Osteocyte (in vitro differentiated cells): ENCODE measurements at regions not wholly inside any gene's neighbourhood (a gene's known extent, or its start where the extent isn't known, plus 50 kb on each side); places are given as distances from the start of the nearest gene placed in this dataset.

Experiments
- DNase-seq: peaks from one replicate; pipeline ENCODE4 v3.0.0; 2021; ENCODE audit warnings: mixed read lengths; ENCODE audit not compliant: unreplicated experiment; ENCODE audit errors: extremely low spot score
- H3K27ac Mint-ChIP-seq: one replicate; pipeline ENCODE4 v1.8.0; 2021; ENCODE audit warnings: mild to moderate bottlenecking, mixed read lengths; ENCODE audit not compliant: unreplicated experiment
- H3K27me3 Mint-ChIP-seq: one replicate; pipeline ENCODE4 v1.8.0; 2021; ENCODE audit warnings: mixed read lengths; ENCODE audit not compliant: unreplicated experiment
- H3K36me3 Mint-ChIP-seq: one replicate; pipeline ENCODE4 v1.8.0; 2021; ENCODE audit warnings: mixed read lengths; ENCODE audit not compliant: unreplicated experiment
- H3K4me1 Mint-ChIP-seq: one replicate; pipeline ENCODE4 v1.8.0; 2021; ENCODE audit warnings: mixed read lengths; ENCODE audit not compliant: unreplicated experiment
- H3K4me3 Mint-ChIP-seq: one replicate; pipeline ENCODE4 v1.8.0; 2021; ENCODE audit warnings: mild to moderate bottlenecking, moderate library complexity, mixed read lengths; ENCODE audit not compliant: unreplicated experiment
- H3K9me3 Mint-ChIP-seq: one replicate; pipeline ENCODE4 v1.8.0; 2021; ENCODE audit warnings: mixed read lengths; ENCODE audit not compliant: unreplicated experiment
- TF ChIP-seq, protein P1 (sequence below): fragments of 200-600 bp; sonication (generic); IDR thresholded peaks from 2 replicates; pipeline ENCODE4 v1.5.0; 2021; ENCODE audit warnings: antibody characterized with exemption, mild to moderate bottlenecking, moderate library complexity

DNA sequence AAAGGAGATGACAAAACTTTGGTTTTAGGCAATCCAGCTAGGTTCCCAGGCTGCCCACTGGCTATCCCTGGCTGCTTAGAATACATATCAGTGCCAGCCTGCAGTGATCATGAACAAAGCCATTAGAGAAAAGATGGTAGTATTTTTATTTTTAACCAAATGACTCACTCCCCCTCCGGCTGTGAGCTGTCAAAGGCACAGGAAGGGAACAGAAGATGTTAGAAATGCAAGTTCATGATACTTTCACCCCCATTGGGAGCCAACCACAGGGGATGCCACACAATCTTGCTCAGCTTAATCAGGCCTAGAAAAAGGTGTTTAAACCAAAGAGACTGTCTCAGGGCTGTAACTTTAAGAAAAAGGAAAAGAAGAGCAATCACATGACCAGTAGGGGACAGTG, 70.3 kb upstream of the ASTN2 start:
- TF ChIP-seq, protein P1, sequence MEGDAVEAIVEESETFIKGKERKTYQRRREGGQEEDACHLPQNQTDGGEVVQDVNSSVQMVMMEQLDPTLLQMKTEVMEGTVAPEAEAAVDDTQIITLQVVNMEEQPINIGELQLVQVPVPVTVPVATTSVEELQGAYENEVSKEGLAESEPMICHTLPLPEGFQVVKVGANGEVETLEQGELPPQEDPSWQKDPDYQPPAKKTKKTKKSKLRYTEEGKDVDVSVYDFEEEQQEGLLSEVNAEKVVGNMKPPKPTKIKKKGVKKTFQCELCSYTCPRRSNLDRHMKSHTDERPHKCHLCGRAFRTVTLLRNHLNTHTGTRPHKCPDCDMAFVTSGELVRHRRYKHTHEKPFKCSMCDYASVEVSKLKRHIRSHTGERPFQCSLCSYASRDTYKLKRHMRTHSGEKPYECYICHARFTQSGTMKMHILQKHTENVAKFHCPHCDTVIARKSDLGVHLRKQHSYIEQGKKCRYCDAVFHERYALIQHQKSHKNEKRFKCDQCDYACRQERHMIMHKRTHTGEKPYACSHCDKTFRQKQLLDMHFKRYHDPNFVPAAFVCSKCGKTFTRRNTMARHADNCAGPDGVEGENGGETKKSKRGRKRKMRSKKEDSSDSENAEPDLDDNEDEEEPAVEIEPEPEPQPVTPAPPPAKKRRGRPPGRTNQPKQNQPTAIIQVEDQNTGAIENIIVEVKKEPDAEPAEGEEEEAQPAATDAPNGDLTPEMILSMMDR = no peak
- H3K27me3 Mint-ChIP-seq = no peaks in the 10 kb centered on the region
- no peaks in the 10 kb centered on the region for H3K9me3 Mint-ChIP-seq
- no peak for DNase-seq
- no peak overlapping the region for H3K4me3 Mint-ChIP-seq
- H3K4me1 Mint-ChIP-seq = no peaks in the 10 kb centered on the region
- no peak overlapping the region for H3K27ac Mint-ChIP-seq
- no peaks in the 10 kb centered on the region for H3K36me3 Mint-ChIP-seq

DNA sequence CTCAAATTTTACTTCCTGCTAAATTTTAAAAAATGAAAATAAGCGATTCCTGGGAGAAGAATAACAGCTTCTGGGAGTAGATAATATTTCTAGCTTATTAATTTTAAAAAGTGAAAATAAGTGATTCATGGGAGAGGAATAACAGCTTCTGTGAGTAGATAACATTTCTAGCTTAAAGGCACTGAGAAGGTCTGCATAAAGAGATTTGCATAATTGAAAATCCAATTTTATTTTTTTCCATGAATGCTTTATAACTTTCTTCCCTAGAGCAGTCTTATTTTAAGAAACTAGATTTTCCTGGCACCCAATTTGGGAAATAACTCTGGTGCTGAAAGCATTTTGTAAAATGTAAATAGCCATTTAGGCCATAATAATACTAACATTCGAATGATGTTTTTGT, 65.9 kb upstream of the ASTN2 start:
- Mint-ChIP-seq H3K4me3 (no peak overlapping the region), H3K27ac (no peak overlapping the region), H3K36me3 (no peaks in the 10 kb centered on the region), H3K9me3 (no peaks in the 10 kb centered on the region), H3K4me1 (no peaks in the 10 kb centered on the region), H3K27me3 (no peaks in the 10 kb centered on the region)
- DNase-seq = no peak
- TF ChIP-seq, protein P1 = no peak

DNA sequence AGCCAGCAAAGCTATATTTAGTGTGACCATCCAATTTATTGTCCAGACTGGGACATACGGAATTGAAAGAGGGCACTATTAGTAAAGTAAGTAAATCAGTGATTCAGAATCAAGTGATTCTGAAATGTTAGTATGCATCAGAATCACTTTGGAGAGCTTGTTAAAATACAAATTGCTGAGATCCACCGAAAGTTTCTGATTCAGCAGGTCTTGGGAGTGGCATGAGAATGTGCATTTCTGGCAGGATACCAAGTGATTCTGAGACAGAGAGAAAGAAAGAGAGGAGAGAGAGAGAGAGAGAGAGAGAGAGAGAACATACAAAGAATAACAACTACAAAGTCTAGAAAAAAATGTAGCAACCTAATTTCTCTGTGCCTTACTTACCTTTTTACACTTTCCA, 65.4 kb upstream of the ASTN2 start:
- DNase-seq = no peak
- Mint-ChIP-seq H3K36me3 (no peaks in the 10 kb centered on the region), H3K4me1 (no peaks in the 10 kb centered on the region), H3K27me3 (no peaks in the 10 kb centered on the region), H3K9me3 (no peaks in the 10 kb centered on the region), H3K4me3 (no peak overlapping the region), H3K27ac (no peak overlapping the region)
- TF ChIP-seq, protein P1 = no peak

DNA sequence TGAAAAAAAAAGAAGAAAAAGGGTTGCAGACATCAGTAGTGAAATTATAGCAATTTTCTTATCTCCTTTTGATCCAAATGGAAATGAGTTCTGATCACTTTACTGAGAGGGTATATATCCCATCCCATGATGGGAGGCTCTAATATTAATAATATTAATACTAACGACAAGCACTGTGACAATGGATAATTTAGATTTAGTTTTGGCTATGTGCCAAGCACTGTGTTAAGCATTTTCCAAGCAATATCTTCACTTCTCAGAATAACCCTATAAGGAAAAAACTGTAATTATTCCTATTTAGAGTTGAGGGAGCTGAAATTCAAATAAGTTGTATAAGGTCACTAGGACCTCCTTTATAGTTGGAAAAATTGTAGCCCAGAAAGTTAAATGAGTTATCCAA, 58.4 kb upstream of the ASTN2 start:
- Mint-ChIP-seq H3K4me1 (no peaks in the 10 kb centered on the region), H3K36me3 (no peaks in the 10 kb centered on the region), H3K27me3 (no peaks in the 10 kb centered on the region), H3K4me3 (no peak overlapping the region), H3K27ac (no peak overlapping the region), H3K9me3 (no peaks in the 10 kb centered on the region)
- TF ChIP-seq, protein P1 = no peak
- DNase-seq = no peak

DNA sequence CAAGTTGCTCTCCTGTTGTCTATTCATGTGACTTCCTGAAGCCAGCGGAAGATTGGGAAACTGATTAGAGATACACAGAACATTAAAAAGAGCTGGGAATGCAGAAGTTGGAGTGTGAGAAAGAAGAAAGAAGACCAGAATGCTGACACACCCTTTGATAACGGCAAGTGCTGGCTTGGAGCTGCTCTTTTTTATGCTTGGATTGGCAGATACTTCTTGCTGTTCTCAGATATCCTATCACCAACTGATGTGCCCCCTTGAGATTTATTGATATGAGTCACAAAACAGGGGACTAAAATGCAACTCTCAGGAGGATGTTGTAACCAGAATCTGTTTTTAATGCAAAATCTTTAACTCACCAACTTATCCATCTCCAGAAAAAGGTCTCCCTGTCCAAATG, 56.0 kb upstream of the ASTN2 start:
- TF ChIP-seq, protein P1 = no peak
- Mint-ChIP-seq H3K36me3 (no peaks in the 10 kb centered on the region), H3K4me1 (no peaks in the 10 kb centered on the region), H3K27me3 (no peaks in the 10 kb centered on the region), H3K4me3 (no peak overlapping the region), H3K9me3 (no peaks in the 10 kb centered on the region), H3K27ac (no peak overlapping the region)
- DNase-seq = no peak
